NCI-H82 treated with DMSO at 0.1 percent for 48 hours (cell line): ENCODE measurements at regions not wholly inside any gene's neighbourhood (a gene's known extent, or its start where the extent isn't known, plus 50 kb on each side); places are given as distances from the start of the nearest gene placed in this dataset.

Experiments
- DNase-seq: peaks from one replicate; lab custom pipeline; 2025; ENCODE audit not compliant: unreplicated experiment; lab: John Stamatoyannopoulos, UW

GRCh38 chr2:62305421-62306176 lies 109.7 kb downstream of the B3GNT2 start:
- no peak for DNase-seq

- DNase-seq = no peak
Measured at GRCh38 chr2:62304429-62305417, 108.8 kb downstream of the B3GNT2 start.

GRCh38 chr2:62303788-62304187 lies 107.9 kb downstream of the B3GNT2 start:
- DNase-seq = no peak

GRCh38 chr2:62302631-62303435 lies 106.9 kb downstream of the B3GNT2 start:
- no peak for DNase-seq

GRCh38 chr2:62300925-62301324 lies 105.0 kb downstream of the B3GNT2 start:
- no peak for DNase-seq

- DNase-seq = no peak
Measured at GRCh38 chr2:62297624-62298010, 101.7 kb downstream of the B3GNT2 start.

GRCh38 chr2:62296832-62297623 lies 101.1 kb downstream of the B3GNT2 start:
- DNase-seq = no peak

GRCh38 chr2:62296034-62296831 lies 100.3 kb downstream of the B3GNT2 start:
- no peak for DNase-seq

GRCh38 chr2:62293490-62294271 lies 97.8 kb downstream of the B3GNT2 start:
- no peak for DNase-seq

GRCh38 chr2:62293151-62293489 lies 97.2 kb downstream of the B3GNT2 start:
- DNase-seq = no peak

GRCh38 chr2:62292190-62292589 lies 96.3 kb downstream of the B3GNT2 start:
- no peak for DNase-seq

GRCh38 chr2:62291517-62292137 lies 95.7 kb downstream of the B3GNT2 start:
- no peak for DNase-seq

- no peak for DNase-seq
Measured at GRCh38 chr2:62291052-62291451, 95.1 kb downstream of the B3GNT2 start.

GRCh38 chr2:62287899-62288880 lies 92.3 kb downstream of the B3GNT2 start:
- no peak for DNase-seq

- no peak for DNase-seq
Measured at GRCh38 chr2:62287282-62287681, 91.4 kb downstream of the B3GNT2 start.

GRCh38 chr2:62286089-62286785 lies 90.3 kb downstream of the B3GNT2 start:
- no peak for DNase-seq

GRCh38 chr2:62284980-62285379 lies 89.1 kb downstream of the B3GNT2 start:
- DNase-seq = no peak
